Neuronal stem cell (in vitro differentiated cells): ENCODE measurements at regions not wholly inside any gene's neighbourhood (a gene's known extent, or its start where the extent isn't known, plus 50 kb on each side); places are given as distances from the start of the nearest gene placed in this dataset.

Experiments
- DNase-seq: peaks from one replicate; pipeline ENCODE4 v3.0.0-alpha.2; 2013; ENCODE audit warnings: low spot score
- H2AFZ ChIP-seq: one replicate; pipeline ENCODE4 v1.6.1; 2013; ENCODE audit warnings: mild to moderate bottlenecking, low read length, inconsistent platforms
- H2AK5ac ChIP-seq: 2 replicates; pipeline ENCODE4 v1.6.1; 2013; ENCODE audit warnings: low read depth, mild to moderate bottlenecking, inconsistent platforms, low read length, moderate library complexity, mixed read lengths
- H2BK120ac ChIP-seq: 2 replicates; pipeline ENCODE4 v1.6.1; 2013; ENCODE audit warnings: low read depth, mild to moderate bottlenecking, inconsistent platforms, low read length, moderate library complexity, mixed read lengths
- H2BK12ac ChIP-seq: one replicate; pipeline ENCODE4 v1.6.1; 2013; ENCODE audit warnings: low read length, inconsistent platforms
- H2BK15ac ChIP-seq: 2 replicates; pipeline ENCODE4 v1.6.1; 2013; ENCODE audit warnings: mild to moderate bottlenecking, low read length, inconsistent platforms, mixed read lengths
- H2BK5ac ChIP-seq: one replicate; pipeline ENCODE4 v1.6.1; 2013; ENCODE audit warnings: inconsistent platforms, mild to moderate bottlenecking, low read length, moderate library complexity
- H3K14ac ChIP-seq: one replicate; pipeline ENCODE4 v1.6.1; 2013; ENCODE audit warnings: low read length, inconsistent platforms
- H3K18ac ChIP-seq: 2 replicates; pipeline ENCODE4 v1.6.1; 2013; ENCODE audit warnings: low read length, inconsistent platforms
- H3K23ac ChIP-seq: 2 replicates; pipeline ENCODE4 v1.6.1; 2013; ENCODE audit warnings: low read depth, mild to moderate bottlenecking, mixed read lengths, low read length, inconsistent platforms; ENCODE audit not compliant: poor library complexity
- H3K27ac ChIP-seq: replicated peaks from 3 replicates; pipeline ENCODE4 v1.5.1; 2013; ENCODE audit warnings: low read length, inconsistent platforms
- H3K27me3 ChIP-seq, 3 experiments: 2 replicates each; pipeline ENCODE4 v1.6.1; 2013; ENCODE audit warnings: low read length in 3 of 3, mild to moderate bottlenecking in 2 of 3, inconsistent platforms in 1 of 3, low read depth in 1 of 3, mixed read lengths in 1 of 3, moderate library complexity in 1 of 3; ENCODE audit not compliant: control insufficient read depth in 3 of 3, insufficient read depth in 3 of 3
- H3K36me3 ChIP-seq, 2 donors: replicated peaks in 1 of 2; 2 replicates each; pipeline ENCODE4 v1.6.1; 2013; ENCODE audit warnings: low read length in 2 of 2; ENCODE audit not compliant: control insufficient read depth in 2 of 2, insufficient read depth in 2 of 2
- H3K4ac ChIP-seq: 2 replicates; pipeline ENCODE4 v1.6.1; 2013; ENCODE audit warnings: inconsistent platforms, mild to moderate bottlenecking, low read length, moderate library complexity
- H3K4me1 ChIP-seq, 2 donors: 1 replicate in 1 of 2; 2 replicates in 1 of 2; pipeline ENCODE4 v1.6.1; 2013; ENCODE audit warnings: low read length in 2 of 2, low read depth in 1 of 2; ENCODE audit not compliant: control insufficient read depth in 2 of 2, insufficient read depth in 1 of 2
- H3K4me2 ChIP-seq: one replicate; pipeline ENCODE4 v1.6.1; 2013; ENCODE audit warnings: mild to moderate bottlenecking, low read length, inconsistent platforms; ENCODE audit not compliant: insufficient read depth, poor library complexity, severe bottlenecking
- H3K4me3 ChIP-seq, 2 donors: 2 replicates each; pipeline ENCODE4 v1.5.1; 2013; ENCODE audit warnings: low read length in 2 of 2, mild to moderate bottlenecking in 2 of 2, inconsistent platforms in 1 of 2, moderate library complexity in 1 of 2
- H3K79me1 ChIP-seq: one replicate; pipeline ENCODE4 v1.6.1; 2013; ENCODE audit warnings: low read depth, mild to moderate bottlenecking, inconsistent platforms, low read length, moderate library complexity
- H3K9ac ChIP-seq: one replicate; pipeline ENCODE4 v1.6.1; 2013; ENCODE audit warnings: mild to moderate bottlenecking, low read depth, low read length, inconsistent platforms; ENCODE audit not compliant: poor library complexity
- H3K9me3 ChIP-seq, 2 donors: replicated peaks in 1 of 2; 2 replicates each; pipeline versions ENCODE3 to v1.6.1; 2013; ENCODE audit warnings: low read length in 2 of 2, mild to moderate bottlenecking in 2 of 2, inconsistent platforms in 1 of 2, low read depth in 1 of 2, mixed read lengths in 1 of 2, moderate library complexity in 1 of 2; ENCODE audit not compliant: control insufficient read depth in 2 of 2, insufficient read depth in 1 of 2
- H4K8ac ChIP-seq: one replicate; pipeline ENCODE4 v1.6.1; 2013; ENCODE audit warnings: low read depth, mild to moderate bottlenecking, inconsistent platforms, low read length, moderate library complexity
- H4K91ac ChIP-seq: one replicate; pipeline ENCODE4 v1.6.1; 2013; ENCODE audit warnings: low read length, low read depth, mild to moderate bottlenecking, inconsistent platforms; ENCODE audit not compliant: poor library complexity
- WGBS, 2 donors: extraction: QIAGEN DNeasy Blood & Tissue Kit; methylation state at CpG; one replicate each; pipeline ENCODE4 v1.1.7; 2013; ENCODE audit warnings: missing lambda C conversion rate in 2 of 2, mixed read lengths in 1 of 2; ENCODE audit not compliant: insufficient read length in 2 of 2, insufficient replicate concordance in 1 of 2; ENCODE audit errors: extremely low coverage in 2 of 2; 5-methylcytosine and 5-hydroxymethylcytosine counted together

- H3K27me3 ChIP-seq: peaks cover 0 to 6% (median 2%) of the 10 kb centered on the region in 3 experiments
- H3K18ac ChIP-seq: no peak overlapping the region
- no peak for DNase-seq
- H3K79me1 ChIP-seq: no peaks in the 10 kb centered on the region
- H2BK120ac ChIP-seq: no peak overlapping the region
- no peak overlapping the region for H3K4me3 ChIP-seq
- no peak overlapping the region for H2BK5ac ChIP-seq
- H3K36me3 ChIP-seq: no peaks in the 10 kb centered on the region
- H3K14ac ChIP-seq: no peak overlapping the region
- H3K27ac ChIP-seq: no peak overlapping the region
- H3K4me1 ChIP-seq: peaks cover 0 to 5% of the 10 kb centered on the region in 2 donors
- no peaks in the 10 kb centered on the region for H3K9me3 ChIP-seq
- no peak overlapping the region for H4K91ac ChIP-seq
- no peak overlapping the region for H2BK12ac ChIP-seq
- H2AFZ ChIP-seq: no peak overlapping the region
- WGBS, 2 donors: no CpG with 5 or more reads among the region's 5 CpGs
- no peak overlapping the region for H3K23ac ChIP-seq
- no peak overlapping the region for H4K8ac ChIP-seq
- H3K9ac ChIP-seq: no peak overlapping the region
- no peak overlapping the region for H3K4ac ChIP-seq
- H2AK5ac ChIP-seq: no peak overlapping the region
- no peak overlapping the region for H3K4me2 ChIP-seq
- H2BK15ac ChIP-seq: no peak overlapping the region
Measured at GRCh38 chr17:74001145-74001544, 202.3 kb upstream of the RPL38 start.

GRCh38 chr17:74002241-74002640 is 201.2 kb upstream of the RPL38 start:
- no peak for DNase-seq
- no peak overlapping the region for H2AK5ac ChIP-seq
- no peak overlapping the region for H2BK120ac ChIP-seq
- H3K18ac ChIP-seq: peak overlapping the region; percentile 20
- H3K14ac ChIP-seq: no peak overlapping the region
- no peak overlapping the region for H4K91ac ChIP-seq
- no peak overlapping the region for H2BK15ac ChIP-seq
- WGBS, 2 donors: no CpG with 5 or more reads among the region's 5 CpGs
- peak overlapping the region; percentile 16 for H3K23ac ChIP-seq
- H3K9me3 ChIP-seq: no peaks in the 10 kb centered on the region
- no peak overlapping the region for H3K4ac ChIP-seq
- no peaks in the 10 kb centered on the region for H3K36me3 ChIP-seq
- H3K4me1 ChIP-seq: peaks cover 0 to 5% of the 10 kb centered on the region in 2 donors
- H2AFZ ChIP-seq: no peak overlapping the region
- no peak overlapping the region for H3K27ac ChIP-seq
- H3K27me3 ChIP-seq: peaks cover 0 to 6% (median 2%) of the 10 kb centered on the region in 3 experiments
- no peak overlapping the region for H4K8ac ChIP-seq
- no peak overlapping the region for H3K9ac ChIP-seq
- no peak overlapping the region for H2BK12ac ChIP-seq
- no peak overlapping the region for H3K4me2 ChIP-seq
- no peaks in the 10 kb centered on the region for H3K79me1 ChIP-seq
- H3K4me3 ChIP-seq: no peak overlapping the region
- no peak overlapping the region for H2BK5ac ChIP-seq

- no peak overlapping the region for H2AK5ac ChIP-seq
- no peaks in the 10 kb centered on the region for H3K9me3 ChIP-seq
- H2BK15ac ChIP-seq: no peak overlapping the region
- no peak overlapping the region for H2BK5ac ChIP-seq
- DNase-seq: no peak
- WGBS, 2 donors: no CpG with 5 or more reads among the region's 7 CpGs
- no peak overlapping the region for H2BK12ac ChIP-seq
- H3K4me2 ChIP-seq: no peak overlapping the region
- no peak overlapping the region for H2BK120ac ChIP-seq
- no peak overlapping the region for H3K4me3 ChIP-seq
- no peak overlapping the region for H3K18ac ChIP-seq
- H2AFZ ChIP-seq: no peak overlapping the region
- no peak overlapping the region for H3K14ac ChIP-seq
- H4K8ac ChIP-seq: no peak overlapping the region
- H3K4me1 ChIP-seq: peaks cover 0 to 7% of the 10 kb centered on the region in 2 donors
- no peak overlapping the region for H3K23ac ChIP-seq
- H3K79me1 ChIP-seq: no peaks in the 10 kb centered on the region
- H3K36me3 ChIP-seq: no peaks in the 10 kb centered on the region
- no peak overlapping the region for H3K9ac ChIP-seq
- no peak overlapping the region for H3K4ac ChIP-seq
- no peak overlapping the region for H3K27ac ChIP-seq
- peaks cover 0 to 6% (median 2%) of the 10 kb centered on the region in 3 experiments for H3K27me3 ChIP-seq
- H4K91ac ChIP-seq: no peak overlapping the region
Measured at GRCh38 chr17:74004056-74004455, 199.4 kb upstream of the RPL38 start.

- Histone ChIP-seq H4K91ac (no peak overlapping the region), H3K27me3 (peaks cover 0 to 4% (median 2%) of the 10 kb centered on the region in 3 experiments), H2AK5ac (peak overlapping the region; percentile 81), H3K18ac (peak overlapping the region; percentile 24), H3K4ac (no peak overlapping the region), H3K36me3 (no peaks in the 10 kb centered on the region), H3K27ac (no peak overlapping the region), H2BK15ac (peak overlapping the region; percentile 9), H3K79me1 (no peaks in the 10 kb centered on the region), H2AFZ (no peak overlapping the region), H3K9ac (no peak overlapping the region), H2BK12ac (no peak overlapping the region), H4K8ac (no peak overlapping the region), H3K23ac (no peak overlapping the region), H2BK120ac (peak overlapping the region; percentile 4), H3K4me1 (peaks cover 0 to 15% of the 10 kb centered on the region in 2 donors), H3K9me3 (no peaks in the 10 kb centered on the region), H3K14ac (no peak overlapping the region), H2BK5ac (no peak overlapping the region), H3K4me2 (no peak overlapping the region), H3K4me3 (no peak overlapping the region)
- DNase-seq: no peak
- WGBS, 2 donors: no CpG with 5 or more reads among the region's 9 CpGs
Measured at GRCh38 chr17:74005790-74006189, 197.7 kb upstream of the RPL38 start.
